Activated CD8-positive, alpha-beta memory T cell treated with anti-CD3 and anti-CD28 coated beads, Interleukin-2, amount 50 U/mL, for 24 hours (primary cell): ENCODE measurements at regions not wholly inside any gene's neighbourhood (a gene's known extent, or its start where the extent isn't known, plus 50 kb on each side); places are given as distances from the start of the nearest gene placed in this dataset.

Experiments used
- DNase-seq: peaks from one replicate; pipeline ENCODE4 v3.0.0-alpha.2; 2020; ENCODE audit errors: extremely low read depth

DNA sequence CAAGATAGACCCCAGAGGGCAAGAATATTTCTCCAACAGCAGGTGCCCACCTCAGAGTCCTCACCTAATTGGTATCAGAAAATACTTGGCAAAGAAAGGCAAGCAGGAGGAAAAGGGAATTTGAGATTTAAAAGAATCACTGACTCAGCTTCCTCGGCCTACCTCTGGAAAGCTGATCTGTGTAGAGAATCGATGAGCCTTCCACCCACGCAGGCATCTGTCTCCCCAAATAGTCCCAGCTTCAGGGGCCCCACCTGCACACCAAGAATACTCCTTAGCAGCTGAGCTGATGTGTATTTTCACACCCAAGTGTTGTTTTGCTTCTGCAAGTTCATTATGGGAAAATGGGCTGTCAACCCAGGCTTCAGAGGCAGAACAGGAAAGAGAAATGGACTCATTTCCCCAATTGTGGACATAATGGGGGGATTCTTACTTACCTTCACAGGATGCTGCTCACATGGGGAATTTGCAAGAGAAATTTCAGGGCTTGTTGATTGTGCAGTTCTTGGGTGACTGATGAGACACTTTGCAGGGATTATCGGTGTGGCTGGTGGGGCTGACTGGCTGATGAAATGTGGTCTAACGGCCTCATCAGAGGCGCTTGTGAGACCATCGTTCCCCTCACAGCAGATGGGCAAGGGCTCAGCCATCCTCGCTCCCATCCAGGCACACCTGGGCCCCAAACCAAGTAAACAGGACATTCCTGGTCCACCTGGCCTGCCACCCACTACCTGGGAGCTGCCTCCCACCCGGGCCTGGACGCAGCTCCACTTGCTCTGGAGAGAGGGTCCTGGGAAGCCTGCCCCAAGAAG lies 436.3 kb downstream of the PTPRU start:
- no peak for DNase-seq

DNA sequence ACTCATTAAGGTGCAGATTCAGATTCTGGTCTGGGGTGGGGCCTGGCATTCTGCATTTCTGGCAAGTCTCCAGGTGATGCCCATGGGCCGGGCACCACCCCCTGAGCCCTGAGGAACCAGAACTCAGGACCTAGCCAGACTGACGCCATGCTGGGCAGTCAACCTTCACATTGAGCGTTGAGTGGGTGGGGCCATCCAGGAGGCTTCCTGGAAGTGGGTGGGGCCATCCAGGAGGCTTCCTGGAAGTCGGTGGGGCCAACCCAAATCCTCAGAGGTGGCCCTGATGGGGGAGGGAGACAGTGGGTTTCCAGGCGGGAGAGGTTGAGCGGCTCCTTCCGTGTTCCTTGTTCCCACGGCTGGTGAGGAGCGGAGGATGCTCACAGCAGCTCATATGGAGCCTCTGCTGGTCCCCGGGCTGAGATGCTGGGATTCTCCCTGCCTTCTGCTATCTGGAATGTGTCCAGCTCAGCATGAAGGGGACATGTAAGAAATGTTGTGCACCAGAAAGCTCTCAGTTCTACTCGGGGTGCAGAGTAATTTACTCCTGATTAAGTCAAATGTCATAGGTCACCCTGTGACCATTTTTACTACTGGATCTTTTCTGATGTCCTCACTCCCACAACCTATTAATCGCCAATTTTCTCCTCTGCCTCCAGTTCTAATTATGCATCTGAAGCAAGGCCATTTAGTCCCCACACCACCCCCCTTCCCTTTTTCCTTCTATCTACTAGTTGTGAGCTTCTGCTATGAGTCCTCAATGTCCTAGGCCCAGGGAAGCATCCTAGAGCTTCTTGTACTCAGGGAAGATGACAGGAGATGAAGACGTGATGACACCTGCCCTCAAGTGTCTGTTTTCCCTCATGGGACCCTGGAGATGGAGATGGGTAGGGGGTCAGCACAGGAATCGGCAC lies 435.4 kb downstream of the PTPRU start:
- no peak for DNase-seq

- no peak for DNase-seq
Measured at GRCh38 chr1:29670752-29671151, 434.4 kb downstream of the PTPRU start.

DNA sequence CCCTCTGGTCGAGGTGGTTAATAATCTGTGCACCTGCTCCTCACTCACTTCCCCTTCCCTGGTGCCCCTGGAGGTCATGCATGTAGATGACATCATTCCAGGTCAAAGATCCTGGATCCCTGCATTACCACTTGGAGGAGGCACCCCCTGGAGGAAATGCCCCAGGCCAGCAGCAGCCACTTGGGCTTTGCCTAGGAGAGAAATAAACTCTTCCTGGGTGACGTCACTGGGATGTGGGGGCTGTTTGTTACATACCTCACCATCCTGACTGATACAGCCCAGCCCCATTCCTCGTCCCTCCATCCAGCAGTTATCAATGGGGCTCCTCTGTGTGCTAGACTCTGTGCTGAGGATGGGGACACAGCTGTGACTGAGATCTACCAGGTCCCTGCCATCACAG lies 433.6 kb downstream of the PTPRU start:
- DNase-seq, result no peak

DNA sequence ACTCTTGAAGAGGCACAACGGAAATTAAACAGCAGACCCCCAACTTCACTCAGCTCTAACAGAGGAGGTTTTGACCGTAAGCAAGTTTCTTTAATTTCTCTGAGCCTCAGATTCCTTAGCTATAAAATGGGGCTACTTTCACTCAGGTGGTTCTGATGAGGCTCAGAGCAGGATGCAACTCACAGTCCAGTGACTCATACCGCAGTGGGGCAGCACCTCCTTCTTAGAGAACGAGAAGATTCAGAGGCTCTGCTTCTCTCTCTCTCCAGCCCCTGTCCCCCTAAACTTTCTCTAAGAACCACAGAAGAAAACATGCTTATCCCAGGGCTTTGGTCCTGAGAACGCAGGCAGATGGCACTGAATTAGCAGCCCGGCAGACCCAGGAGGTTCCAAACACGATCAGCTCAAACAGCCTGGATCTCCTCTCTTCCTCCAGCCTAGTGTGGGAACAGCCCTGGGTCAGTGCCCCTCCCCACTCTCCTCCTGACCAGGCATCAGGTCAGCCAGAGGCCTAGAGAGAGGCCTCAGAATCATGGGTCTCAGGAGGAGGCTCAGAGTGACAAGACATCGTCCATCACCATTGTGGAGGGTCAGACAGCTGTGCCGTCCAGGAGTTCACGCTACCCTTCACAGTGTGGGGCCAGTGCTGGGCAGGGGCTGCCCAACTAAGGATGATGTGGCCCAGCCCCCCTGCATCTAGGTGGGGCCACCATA lies 433.0 kb downstream of the PTPRU start:
- DNase-seq, result no peak

DNA sequence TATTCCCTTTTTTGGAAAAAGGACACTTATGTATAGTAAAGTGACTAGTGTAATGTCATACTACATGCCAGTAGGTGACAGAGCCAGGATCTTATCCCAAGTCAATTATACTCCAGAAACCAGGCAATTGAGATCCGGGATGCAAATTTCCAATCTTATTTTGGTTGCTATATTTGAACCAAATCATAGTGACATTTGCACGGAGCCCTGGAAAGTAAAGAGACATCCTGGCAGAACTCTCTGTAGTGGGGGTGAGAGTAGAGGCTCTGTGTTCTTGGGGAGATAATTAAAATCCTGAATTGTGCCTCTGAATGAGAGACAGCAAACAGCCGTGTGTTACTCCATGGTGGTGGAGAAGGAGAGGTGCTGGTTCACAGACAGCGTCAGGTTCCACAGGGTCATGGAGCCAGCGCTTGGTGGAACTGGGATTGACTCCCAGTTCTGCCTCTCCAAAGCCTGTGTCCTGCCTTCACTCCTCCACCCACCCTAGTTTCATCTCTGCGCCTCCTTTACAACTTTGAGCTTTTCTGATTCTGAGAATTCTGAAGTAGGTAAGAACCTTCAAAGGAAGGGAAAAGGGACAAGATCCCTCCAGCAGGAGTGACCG lies 432.3 kb downstream of the PTPRU start:
- no peak for DNase-seq

GRCh38 chr1:29667951-29668350 lies 431.6 kb downstream of the PTPRU start:
- no peak for DNase-seq

GRCh38 chr1:29664711-29665110 lies 428.4 kb downstream of the PTPRU start:
- no peak for DNase-seq

DNA sequence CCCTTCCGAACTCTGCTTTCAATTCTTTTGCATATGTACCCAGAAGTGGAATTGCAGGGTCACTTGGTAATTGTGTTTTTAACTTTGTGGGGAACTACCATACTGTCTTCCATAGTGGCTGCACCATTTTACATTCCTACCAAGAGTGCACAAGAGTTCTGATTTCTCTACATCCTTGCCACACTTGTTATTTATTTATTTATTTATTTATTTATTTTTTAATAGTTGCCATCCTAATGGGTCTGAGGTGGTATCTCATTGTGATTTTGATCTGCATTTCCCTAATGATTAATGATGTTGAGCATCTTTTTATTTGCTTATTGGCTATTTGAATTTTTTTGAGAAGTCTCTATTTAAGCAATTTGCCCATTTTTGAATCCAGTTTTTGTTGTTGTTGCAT lies 422.4 kb downstream of the PTPRU start:
- no peak for DNase-seq

DNA sequence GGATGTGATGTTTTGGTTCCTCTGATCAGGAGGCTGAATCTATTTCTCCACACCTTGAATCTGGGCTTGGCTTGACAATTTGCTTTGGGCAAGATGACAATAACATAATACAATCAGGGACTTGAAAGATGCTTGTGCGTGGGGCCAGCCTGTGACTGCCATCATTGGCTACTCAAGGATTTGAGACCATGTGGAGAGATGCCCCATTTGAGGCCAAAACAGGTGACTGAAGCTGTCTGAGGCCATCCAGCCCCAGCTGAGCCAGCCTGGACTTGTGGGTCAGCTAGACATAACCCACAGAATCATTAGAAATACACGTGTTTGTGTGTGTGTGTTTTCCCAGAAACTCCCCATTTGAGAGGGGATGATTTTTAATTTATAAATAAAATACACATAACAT lies 421.5 kb downstream of the PTPRU start:
- DNase-seq, result no peak

- no peak for DNase-seq
Measured at GRCh38 chr1:29655945-29656850, 419.9 kb downstream of the PTPRU start.

DNA sequence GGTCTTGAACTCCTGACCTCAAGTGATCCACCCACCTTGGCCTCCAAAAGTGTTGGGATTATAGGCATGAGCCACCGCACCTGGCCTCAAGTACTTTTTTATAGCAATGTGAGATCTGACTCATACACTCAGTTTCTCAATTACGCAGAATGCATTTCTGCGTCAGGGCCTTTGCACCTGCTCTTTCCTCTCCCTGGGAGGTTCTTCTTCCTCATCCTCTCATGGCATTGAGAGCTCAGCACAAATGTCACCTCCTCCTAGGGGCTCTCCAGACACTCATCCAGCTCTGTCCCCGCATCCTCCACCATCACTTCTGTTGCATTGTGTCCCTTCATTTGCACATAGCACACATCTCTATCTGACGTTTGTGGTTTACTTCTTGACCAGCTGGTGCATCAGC lies 418.8 kb downstream of the PTPRU start:
- DNase-seq, result no peak

GRCh38 chr1:29653886-29654450 lies 417.6 kb downstream of the PTPRU start:
- no peak for DNase-seq

DNA sequence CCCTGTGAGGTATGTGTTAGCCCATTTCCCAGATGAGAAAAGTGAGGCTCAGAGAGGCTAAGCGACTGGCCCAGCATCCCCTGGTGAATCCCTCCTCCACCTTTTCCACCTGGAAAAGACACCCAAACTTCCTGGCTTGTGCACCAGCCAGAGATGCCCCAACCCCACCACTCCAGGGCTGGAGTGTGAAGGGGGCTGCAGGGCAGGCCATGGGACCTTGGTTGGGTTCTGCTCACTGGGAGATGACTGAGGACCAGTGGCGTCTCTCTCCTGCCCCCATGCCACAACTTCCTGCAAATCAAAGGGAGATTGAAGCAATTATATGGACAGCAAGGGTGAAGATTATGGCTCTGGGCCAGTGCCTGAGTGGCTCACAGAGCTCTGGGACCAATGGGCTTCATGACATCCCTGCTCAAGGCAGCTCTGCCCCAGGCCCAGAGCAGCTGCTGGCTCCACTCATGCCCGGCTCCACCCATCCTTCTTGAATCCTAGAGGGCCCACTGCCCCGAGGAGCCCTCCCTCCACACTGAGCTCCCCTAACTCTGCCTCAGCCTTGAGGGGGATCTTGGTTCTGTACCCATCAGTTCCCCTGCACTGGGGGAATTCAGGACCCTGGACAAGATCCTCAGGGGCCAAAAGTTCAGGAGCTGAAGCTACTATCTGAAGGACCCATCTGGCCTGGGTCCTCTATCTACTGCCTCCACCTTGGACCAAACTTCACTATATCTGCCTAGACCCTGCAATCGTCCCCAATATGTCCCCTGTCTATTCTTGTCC lies 416.9 kb downstream of the PTPRU start:
- DNase-seq, result no peak

- no peak for DNase-seq
Measured at GRCh38 chr1:29651684-29652665, 415.7 kb downstream of the PTPRU start.

- DNase-seq, result no peak
Measured at GRCh38 chr1:29651246-29651645, 414.9 kb downstream of the PTPRU start.

DNA sequence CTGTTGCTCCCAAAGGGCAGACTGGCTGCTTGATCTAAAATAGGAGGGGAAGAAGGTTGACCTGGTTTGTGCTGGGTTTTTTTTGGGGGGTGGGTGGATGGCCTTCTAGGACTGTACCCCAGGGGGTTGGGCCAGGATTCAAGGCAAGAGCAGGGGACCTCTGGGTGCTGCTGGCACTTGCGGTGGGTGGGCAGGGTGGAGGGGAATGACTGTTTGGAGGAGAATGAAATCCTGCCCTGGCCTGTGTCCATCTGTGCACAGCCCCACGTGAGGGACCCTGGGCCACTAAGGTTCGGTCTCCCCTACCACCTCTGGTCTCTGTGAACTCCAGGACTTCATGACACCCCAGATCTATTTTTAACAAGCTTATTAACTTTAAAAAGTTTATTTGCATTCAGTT lies 414.2 kb downstream of the PTPRU start:
- no peak for DNase-seq

GRCh38 chr1:29650041-29650400 lies 413.7 kb downstream of the PTPRU start:
- no peak for DNase-seq
